Stimulated activated CD4-positive, alpha-beta T cell treated with anti-CD3 and anti-CD28 coated beads, Interleukin-15, amount 100 ng/mL, for 1 hour (primary cell): ENCODE measurements at regions not wholly inside any gene's neighbourhood (a gene's known extent, or its start where the extent isn't known, plus 50 kb on each side); places are given as distances from the start of the nearest gene placed in this dataset.

ENCODE experiments used
- DNase-seq, 2 donors: peaks; one replicate each; pipeline ENCODE4 v3.0.0-alpha.2; 2020; ENCODE audit warnings: low read depth in 1 of 2, low spot score in 1 of 2

DNA sequence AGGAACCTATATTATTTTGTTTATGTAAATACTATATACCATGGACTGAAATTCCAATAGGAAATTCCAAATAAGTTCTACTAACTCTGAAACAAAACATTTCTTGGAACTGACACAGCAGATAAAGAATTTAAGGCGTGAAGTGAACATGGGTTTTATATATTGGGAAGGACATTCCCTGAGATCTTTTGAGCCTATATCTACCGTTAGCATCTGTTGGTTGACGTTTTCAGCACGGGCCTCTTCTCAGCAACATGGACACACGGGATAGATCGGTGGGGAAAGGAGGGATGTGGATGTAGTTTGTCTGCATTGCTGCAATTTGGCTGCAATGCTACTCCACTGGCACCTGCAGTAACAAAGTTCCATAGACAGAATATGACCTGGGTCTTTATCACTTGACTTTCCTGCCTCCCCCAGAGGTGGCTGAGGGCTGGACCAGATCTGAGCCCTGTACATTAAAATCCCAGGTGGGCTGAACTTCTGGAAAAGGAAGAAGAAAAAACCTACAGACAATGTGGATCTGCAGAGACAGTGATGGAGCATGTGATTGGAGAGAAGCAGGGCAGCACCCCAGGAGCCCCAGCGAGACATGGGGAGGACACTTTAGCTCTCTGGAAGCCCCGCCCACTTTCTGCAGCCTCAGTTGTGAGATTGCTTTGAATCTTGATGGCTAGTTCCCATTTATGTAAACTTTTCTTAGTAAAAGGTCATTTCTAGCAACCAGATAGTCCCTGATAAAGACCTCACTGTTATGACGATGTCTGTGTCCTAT is 91.2 kb upstream of the CPEB4 start:
- DNase-seq: no peak

DNA sequence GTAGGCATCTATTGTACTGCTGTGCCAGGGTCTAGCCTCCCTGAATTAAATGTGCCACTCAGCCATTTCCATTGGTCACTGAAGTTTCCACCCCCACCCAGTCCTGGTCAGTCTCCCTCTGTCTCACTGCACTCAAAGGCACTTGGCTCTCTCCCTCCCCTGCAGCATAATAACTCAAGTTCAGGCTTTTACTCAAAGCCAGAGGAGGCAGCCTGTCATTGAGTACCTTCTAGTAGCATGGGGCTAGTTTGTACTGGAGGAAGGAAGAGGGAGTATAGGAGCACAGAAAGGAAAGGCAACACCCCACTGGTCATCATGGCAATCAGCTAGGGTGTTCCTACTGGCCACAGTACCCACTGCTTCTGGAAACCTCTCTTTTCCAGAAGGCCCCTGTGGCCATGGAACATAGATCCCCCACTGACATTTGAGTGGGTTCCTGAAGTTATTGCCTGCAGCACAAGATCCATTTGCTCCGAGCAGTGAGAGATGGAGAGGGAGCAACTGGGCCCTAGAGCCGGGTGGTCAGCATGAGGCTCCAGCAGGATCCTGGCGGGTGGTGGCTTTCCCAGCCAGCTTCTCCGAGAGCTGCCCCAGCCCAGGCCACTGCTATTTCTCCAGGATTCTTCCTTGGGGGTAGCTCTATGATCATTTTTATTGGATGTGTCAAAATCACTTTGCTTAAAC is 89.9 kb upstream of the CPEB4 start:
- no peak for DNase-seq

- no peak for DNase-seq
Observed at GRCh38 chr5:173800340-173800739, 87.8 kb upstream of the CPEB4 start.

- DNase-seq: no peak
Observed at GRCh38 chr5:173801006-173801405, 87.1 kb upstream of the CPEB4 start.

GRCh38 chr5:173802670-173803165 is 85.4 kb upstream of the CPEB4 start:
- no peak for DNase-seq

DNA sequence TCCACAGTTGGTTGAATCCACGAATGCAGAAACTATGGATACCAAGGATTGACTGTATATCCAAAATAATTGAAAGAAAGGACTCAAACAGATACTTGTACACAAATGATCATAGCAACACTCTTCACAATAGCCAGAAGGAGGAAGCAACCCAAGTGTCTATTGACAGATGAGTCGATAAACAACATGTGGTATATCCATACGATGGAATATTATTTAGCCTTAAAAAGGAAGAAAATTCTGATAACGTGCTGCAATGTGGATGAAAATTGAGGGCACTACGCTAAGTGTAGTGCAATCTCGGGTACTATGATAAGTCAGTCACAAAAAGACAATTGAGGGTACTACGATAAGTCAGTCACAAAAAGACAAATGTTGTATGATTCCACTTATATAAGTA is 83.6 kb upstream of the CPEB4 start:
- no peak for DNase-seq

- DNase-seq: no peak
Observed at GRCh38 chr5:173806270-173807035, 81.7 kb upstream of the CPEB4 start.

DNA sequence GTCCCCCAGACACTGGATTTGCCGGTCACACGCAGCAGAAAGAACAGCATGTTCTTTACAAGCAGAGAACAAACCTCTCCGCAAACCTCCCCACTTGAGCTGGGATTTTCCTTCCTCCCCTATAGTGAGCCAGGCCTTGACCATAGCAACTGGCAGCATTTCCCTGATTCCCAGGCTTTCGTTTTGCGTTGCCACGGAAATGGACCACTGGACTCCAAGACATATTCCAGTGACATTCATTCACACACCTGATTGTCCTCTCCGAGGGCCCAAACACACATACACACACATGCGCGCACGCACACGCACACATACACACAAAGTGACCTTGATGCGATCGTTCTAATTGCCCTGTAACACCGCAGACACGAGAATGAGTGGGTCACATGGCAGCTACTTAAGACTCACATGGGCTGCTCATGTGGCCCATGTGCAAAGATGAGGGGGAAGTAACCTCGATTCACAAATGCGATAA is 80.9 kb upstream of the CPEB4 start:
- DNase-seq: no peak

DNA sequence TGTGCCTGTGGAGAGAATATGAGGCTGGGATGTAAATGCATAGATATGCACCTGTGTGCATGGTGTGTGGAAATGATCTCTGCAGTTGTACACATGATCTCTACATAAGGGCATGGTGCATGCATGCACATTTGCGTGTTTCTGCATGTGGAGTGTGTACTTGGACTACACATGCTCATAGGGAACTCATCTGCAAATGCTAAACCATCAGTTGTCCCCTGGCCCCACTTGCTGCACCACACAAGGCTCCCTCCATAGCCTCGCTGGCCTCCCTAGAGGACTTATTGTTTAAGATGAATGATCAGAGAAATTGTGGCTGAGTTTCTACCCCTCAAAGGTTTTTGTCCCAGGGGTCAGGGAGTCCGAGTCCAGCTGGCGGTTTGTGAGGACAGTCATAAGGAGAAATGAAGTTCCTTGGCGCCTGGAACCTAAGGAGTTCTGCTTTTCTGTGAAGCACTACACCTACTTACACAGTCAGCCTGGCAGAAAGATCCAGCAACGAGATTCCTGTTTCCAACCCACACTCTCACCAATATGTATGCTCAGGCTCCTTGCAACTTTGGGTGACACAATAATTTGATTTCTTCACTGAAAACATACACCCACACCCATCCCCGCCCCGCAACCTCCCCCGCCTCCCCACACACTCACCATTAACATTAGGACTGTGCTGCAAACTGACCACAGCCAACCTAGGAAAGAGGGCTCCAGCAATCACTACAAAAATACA is 79.9 kb upstream of the CPEB4 start:
- DNase-seq: no peak

- no peak for DNase-seq
Observed at GRCh38 chr5:173809014-173809413, 79.1 kb upstream of the CPEB4 start.

DNA sequence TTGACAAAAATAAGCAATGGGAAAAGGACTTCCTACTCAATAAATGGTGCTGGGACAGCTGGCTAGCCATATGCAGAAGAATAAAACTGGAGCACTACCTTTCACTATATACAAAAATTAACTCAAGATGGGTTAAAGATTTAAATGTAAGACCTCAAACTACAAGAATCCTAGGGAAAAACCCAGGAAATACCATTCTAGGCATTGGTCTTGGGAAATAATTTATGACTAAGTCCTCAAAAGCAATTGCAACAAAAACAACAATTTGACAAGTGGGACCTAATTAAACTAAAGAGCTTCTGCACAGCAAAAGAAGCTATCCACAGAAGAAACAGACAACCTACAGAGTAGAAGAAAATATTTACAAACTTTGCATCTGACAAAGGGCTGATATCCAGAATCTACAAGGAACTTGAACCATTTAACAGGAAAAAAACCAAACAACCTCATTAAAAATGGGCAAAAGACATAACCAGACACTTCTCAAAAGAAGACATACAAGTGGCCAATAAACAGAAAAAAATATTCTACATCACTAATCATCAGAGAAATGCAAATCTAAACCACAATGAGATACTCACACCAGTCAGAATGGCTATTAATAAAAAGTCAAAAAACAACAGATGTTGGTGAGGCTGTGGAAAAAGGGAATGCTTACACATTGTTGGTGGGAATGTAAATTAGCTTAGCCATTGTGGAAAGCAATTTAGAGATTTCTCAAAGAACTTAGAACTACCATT is 75.2 kb upstream of the CPEB4 start:
- no peak for DNase-seq

DNA sequence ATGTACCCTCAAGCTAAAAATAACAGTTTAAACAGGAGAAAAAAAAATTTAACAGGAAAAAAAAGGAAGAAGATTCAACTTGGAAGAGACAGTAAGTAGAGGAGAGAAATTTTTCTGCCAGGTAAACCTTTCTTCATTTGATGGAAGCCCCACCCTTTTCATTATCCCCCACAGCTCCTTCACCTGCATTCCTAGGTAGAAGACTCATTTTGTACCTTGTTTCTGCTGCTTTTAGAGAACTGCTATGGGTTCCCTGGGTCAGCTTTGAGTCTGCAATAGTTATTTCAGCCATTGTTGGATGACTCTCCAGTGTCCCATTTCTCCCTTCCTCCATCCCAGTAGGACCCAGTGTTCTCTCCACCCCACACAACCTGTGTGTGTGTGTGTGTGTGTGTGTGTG is 74.1 kb upstream of the CPEB4 start:
- DNase-seq: no peak

GRCh38 chr5:173815571-173815970 is 72.6 kb upstream of the CPEB4 start:
- no peak for DNase-seq

DNA sequence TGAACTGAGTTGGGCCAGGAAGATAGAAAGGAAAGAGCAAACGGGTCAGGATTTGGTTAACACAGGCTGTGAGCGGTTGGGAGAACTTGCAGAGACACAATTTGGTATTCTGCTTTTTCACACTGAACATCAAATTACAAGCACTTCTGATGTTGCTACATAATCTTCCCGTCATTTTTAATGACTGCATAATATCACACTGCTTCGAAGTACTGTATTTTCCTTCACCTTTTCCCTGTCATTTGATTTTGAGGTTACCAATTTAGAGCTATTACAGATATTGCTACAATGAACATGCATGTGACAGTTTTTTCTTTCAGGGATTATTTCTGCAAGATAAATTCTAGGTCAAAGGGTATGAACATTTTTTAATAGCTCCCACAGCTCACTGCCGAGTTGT is 71.4 kb upstream of the CPEB4 start:
- DNase-seq: no peak

DNA sequence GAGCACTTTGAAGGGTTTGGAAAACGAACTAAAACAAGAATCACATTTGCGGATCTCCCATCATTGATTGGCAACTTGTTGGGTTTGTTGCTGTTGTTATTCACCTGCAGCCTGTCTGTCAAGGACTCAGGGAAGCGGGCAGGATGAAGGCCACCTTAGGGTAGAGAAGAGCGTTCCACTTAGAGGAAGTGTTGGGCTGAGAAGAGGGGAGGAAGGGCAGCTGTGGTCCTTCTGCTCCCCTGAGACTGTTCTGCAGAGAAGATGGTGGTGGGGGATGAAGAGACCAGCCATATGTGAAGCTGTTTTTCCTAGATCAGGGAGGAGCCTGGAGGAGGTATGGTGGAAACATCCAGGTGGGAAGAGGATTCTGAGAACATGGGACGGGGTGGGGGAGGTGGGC is 70.6 kb upstream of the CPEB4 start:
- no peak for DNase-seq

- DNase-seq: no peak
Observed at GRCh38 chr5:173819521-173819920, 68.6 kb upstream of the CPEB4 start.

DNA sequence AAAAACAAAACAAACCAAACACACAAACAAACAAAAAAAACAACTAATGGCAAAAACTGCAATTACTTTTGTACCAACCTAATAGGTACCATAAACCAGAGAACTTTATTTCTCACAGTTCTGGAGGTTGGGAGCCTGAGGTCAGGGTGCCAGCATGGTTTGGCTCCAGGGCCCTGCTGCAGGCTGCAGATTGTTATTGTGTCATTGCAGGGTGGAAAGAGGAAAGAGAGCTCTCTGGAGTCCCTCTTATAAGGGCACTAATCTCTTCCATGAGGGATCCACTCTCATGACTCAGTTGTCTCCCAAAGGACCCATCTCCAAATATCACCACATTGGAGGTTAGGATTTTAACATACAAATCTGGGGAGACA is 64.9 kb upstream of the CPEB4 start:
- DNase-seq: no peak

GRCh38 chr5:173823721-173824567 is 64.2 kb upstream of the CPEB4 start:
- no peak for DNase-seq

DNA sequence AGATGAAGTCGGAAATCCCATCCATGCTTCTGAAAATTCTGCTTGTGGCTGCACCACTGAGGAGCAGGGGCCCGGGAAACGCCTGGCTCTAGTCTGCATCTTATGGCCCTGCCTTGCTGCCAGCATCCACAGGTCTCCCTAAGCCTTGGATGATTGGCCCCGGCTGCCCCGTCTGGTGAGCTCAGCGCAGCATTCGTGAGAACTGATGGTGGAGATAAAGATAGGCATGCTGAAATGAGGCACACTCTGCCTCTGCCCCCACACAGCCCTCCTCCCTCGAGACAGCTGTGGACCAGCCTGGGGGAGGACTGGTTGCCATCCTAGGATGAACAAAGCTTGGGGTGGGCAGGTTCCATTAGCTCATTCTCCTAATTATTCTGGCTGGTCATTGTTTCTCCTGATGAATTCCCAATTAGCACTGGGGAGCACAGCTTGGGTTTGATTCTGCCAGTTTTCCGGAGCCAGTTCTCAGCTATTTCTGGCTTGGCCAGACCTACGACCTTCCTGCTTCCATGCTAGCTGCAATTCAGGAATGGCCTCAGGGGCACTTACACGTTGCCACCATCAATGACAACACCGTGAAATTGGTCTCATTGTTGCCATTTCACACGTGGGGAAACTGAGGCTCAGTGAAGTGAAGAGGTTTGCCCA is 62.8 kb upstream of the CPEB4 start:
- DNase-seq: no peak
